ENCODE measurements at regions not wholly inside any gene's neighbourhood (a gene's known extent, or its start where the extent isn't known, plus 50 kb on each side); places are given as distances from the start of the nearest gene placed in this dataset.

DNA sequence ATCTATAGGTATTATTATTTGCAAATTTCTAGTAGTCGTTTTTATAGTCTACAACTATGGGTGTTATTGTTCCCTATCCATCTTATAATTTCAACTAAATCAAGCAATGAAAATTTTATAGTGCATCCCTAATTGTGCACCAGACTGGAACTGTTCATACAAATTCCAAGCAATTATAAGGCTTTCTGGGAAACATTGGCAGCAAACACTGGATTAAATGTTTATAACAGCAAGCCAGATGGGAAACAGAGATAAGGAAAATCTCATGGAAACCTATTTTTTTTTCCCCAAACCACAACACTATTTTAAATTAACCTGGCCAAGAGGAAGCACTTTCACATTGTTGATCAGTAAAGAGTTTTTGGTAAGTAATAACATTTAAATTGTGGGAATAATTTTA lies 524.3 kb downstream of the RASEF start:
- Histone ChIP-seq H3K9me2 (ENCODE audit: insufficient read depth, low read length) (no peaks in the 10 kb centered on the region), H3K4me2 (ENCODE audit: low read length) (no peak overlapping the region), H2AFZ (ENCODE audit: low read depth, low read length) (no peak overlapping the region), H3K9ac (ENCODE audit: low read length) (no peak overlapping the region), H4K20me1 (ENCODE audit: insufficient read depth) (no peaks in the 10 kb centered on the region), H3K9me3 (ENCODE audit: low read length) (no peaks in the 10 kb centered on the region), H3K4me3 (ENCODE audit: low read length) (no peak overlapping the region), H3K36me3 (ENCODE audit: insufficient read depth, low read length) (no peaks in the 10 kb centered on the region), H3K27ac (ENCODE audit: low read length) (no peak overlapping the region), H3K79me2 (replicated peaks; ENCODE audit: insufficient read depth, low read length) (no peaks in the 10 kb centered on the region), H3F3A (ENCODE audit: insufficient read depth, low read length, poor library complexity, severe bottlenecking) (no peaks in the 10 kb centered on the region), H3K27me3 (ENCODE audit: insufficient read depth, low read depth, low read length) (no peaks in the 10 kb centered on the region)
- TF ChIP-seq, protein P1, sequence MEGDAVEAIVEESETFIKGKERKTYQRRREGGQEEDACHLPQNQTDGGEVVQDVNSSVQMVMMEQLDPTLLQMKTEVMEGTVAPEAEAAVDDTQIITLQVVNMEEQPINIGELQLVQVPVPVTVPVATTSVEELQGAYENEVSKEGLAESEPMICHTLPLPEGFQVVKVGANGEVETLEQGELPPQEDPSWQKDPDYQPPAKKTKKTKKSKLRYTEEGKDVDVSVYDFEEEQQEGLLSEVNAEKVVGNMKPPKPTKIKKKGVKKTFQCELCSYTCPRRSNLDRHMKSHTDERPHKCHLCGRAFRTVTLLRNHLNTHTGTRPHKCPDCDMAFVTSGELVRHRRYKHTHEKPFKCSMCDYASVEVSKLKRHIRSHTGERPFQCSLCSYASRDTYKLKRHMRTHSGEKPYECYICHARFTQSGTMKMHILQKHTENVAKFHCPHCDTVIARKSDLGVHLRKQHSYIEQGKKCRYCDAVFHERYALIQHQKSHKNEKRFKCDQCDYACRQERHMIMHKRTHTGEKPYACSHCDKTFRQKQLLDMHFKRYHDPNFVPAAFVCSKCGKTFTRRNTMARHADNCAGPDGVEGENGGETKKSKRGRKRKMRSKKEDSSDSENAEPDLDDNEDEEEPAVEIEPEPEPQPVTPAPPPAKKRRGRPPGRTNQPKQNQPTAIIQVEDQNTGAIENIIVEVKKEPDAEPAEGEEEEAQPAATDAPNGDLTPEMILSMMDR (IDR thresholded peaks at IDR 0.05; ENCODE audit: poor library complexity, severe bottlenecking): no peak
- TF ChIP-seq RAD21 (conservative IDR thresholded peaks at IDR 0.05) (no peak), EZH2 (IDR thresholded peaks at IDR 0.05; ENCODE audit: borderline replicate concordance, insufficient read depth, low read length, poor library complexity, severe bottlenecking) (no peak), EP300 (conservative IDR thresholded peaks at IDR 0.05; ENCODE audit: poor library complexity, severe bottlenecking) (no peak), MXI1 (conservative IDR thresholded peaks at IDR 0.05; ENCODE audit: poor library complexity, severe bottlenecking) (no peak), POLR2AphosphoS5 (IDR thresholded peaks at IDR 0.05) (no peak), TAF1 (IDR thresholded peaks at IDR 0.05; ENCODE audit: low read depth) (no peak), SMC3 (conservative IDR thresholded peaks at IDR 0.05; ENCODE audit: poor library complexity) (no peak)
- TF ChIP-seq, protein P2, sequence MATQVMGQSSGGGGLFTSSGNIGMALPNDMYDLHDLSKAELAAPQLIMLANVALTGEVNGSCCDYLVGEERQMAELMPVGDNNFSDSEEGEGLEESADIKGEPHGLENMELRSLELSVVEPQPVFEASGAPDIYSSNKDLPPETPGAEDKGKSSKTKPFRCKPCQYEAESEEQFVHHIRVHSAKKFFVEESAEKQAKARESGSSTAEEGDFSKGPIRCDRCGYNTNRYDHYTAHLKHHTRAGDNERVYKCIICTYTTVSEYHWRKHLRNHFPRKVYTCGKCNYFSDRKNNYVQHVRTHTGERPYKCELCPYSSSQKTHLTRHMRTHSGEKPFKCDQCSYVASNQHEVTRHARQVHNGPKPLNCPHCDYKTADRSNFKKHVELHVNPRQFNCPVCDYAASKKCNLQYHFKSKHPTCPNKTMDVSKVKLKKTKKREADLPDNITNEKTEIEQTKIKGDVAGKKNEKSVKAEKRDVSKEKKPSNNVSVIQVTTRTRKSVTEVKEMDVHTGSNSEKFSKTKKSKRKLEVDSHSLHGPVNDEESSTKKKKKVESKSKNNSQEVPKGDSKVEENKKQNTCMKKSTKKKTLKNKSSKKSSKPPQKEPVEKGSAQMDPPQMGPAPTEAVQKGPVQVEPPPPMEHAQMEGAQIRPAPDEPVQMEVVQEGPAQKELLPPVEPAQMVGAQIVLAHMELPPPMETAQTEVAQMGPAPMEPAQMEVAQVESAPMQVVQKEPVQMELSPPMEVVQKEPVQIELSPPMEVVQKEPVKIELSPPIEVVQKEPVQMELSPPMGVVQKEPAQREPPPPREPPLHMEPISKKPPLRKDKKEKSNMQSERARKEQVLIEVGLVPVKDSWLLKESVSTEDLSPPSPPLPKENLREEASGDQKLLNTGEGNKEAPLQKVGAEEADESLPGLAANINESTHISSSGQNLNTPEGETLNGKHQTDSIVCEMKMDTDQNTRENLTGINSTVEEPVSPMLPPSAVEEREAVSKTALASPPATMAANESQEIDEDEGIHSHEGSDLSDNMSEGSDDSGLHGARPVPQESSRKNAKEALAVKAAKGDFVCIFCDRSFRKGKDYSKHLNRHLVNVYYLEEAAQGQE (IDR thresholded peaks at IDR 0.05; ENCODE audit: borderline replicate concordance): no peak

DNA sequence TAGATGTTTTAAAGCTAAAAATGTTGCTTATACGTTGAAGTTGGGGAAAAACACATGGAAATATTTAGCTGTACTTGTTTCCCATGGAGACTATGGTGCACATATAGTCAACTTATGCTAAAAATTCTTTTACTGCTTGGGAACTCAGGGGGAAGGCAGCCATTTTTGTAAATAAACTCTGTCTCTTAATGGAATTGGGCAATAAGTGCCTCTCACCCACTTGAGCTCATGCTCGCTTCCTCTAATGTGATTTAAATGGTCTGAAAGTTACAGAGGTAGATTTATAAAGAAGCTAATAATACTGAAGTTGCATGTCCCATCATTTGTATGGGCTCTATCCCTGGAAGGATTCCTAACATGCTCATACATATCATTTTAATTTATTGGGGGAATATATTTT lies 523.8 kb downstream of the RASEF start:
- Histone ChIP-seq H3K9me2 (ENCODE audit: insufficient read depth, low read length) (no peaks in the 10 kb centered on the region), H3K9me3 (ENCODE audit: low read length) (no peaks in the 10 kb centered on the region), H3K79me2 (replicated peaks; ENCODE audit: insufficient read depth, low read length) (no peaks in the 10 kb centered on the region), H3K4me3 (ENCODE audit: low read length) (no peak overlapping the region), H3K9ac (ENCODE audit: low read length) (no peak overlapping the region), H3K4me2 (ENCODE audit: low read length) (no peak overlapping the region), H3F3A (ENCODE audit: insufficient read depth, low read length, poor library complexity, severe bottlenecking) (no peaks in the 10 kb centered on the region), H3K36me3 (ENCODE audit: insufficient read depth, low read length) (no peaks in the 10 kb centered on the region), H3K27me3 (ENCODE audit: insufficient read depth, low read depth, low read length) (no peaks in the 10 kb centered on the region), H4K20me1 (ENCODE audit: insufficient read depth) (no peaks in the 10 kb centered on the region), H3K27ac (ENCODE audit: low read length) (no peak overlapping the region), H2AFZ (ENCODE audit: low read depth, low read length) (no peak overlapping the region)
- no peak for TF ChIP-seq POLR2AphosphoS5 (IDR thresholded peaks at IDR 0.05)
- no peak for TF ChIP-seq SMC3 (conservative IDR thresholded peaks at IDR 0.05; ENCODE audit: poor library complexity)
- TF ChIP-seq EP300 (conservative IDR thresholded peaks at IDR 0.05; ENCODE audit: poor library complexity, severe bottlenecking): no peak
- TF ChIP-seq TAF1 (IDR thresholded peaks at IDR 0.05; ENCODE audit: low read depth): no peak
- TF ChIP-seq MXI1 (conservative IDR thresholded peaks at IDR 0.05; ENCODE audit: poor library complexity, severe bottlenecking): no peak
- TF ChIP-seq, protein P1 (IDR thresholded peaks at IDR 0.05; ENCODE audit: poor library complexity, severe bottlenecking): no peak
- no peak for TF ChIP-seq EZH2 (IDR thresholded peaks at IDR 0.05; ENCODE audit: borderline replicate concordance, insufficient read depth, low read length, poor library complexity, severe bottlenecking)
- TF ChIP-seq RAD21 (conservative IDR thresholded peaks at IDR 0.05): no peak
- TF ChIP-seq, protein P2 (IDR thresholded peaks at IDR 0.05; ENCODE audit: borderline replicate concordance): no peak
